ENCODE measurements at regions not wholly inside any gene's neighbourhood (a gene's known extent, or its start where the extent isn't known, plus 50 kb on each side); places are given as distances from the start of the nearest gene placed in this dataset.

GRCh38 chr5:124593952-124594351 lies 152.5 kb downstream of the ZNF608 start (continued):
- TF ChIP-seq, protein P1, sequence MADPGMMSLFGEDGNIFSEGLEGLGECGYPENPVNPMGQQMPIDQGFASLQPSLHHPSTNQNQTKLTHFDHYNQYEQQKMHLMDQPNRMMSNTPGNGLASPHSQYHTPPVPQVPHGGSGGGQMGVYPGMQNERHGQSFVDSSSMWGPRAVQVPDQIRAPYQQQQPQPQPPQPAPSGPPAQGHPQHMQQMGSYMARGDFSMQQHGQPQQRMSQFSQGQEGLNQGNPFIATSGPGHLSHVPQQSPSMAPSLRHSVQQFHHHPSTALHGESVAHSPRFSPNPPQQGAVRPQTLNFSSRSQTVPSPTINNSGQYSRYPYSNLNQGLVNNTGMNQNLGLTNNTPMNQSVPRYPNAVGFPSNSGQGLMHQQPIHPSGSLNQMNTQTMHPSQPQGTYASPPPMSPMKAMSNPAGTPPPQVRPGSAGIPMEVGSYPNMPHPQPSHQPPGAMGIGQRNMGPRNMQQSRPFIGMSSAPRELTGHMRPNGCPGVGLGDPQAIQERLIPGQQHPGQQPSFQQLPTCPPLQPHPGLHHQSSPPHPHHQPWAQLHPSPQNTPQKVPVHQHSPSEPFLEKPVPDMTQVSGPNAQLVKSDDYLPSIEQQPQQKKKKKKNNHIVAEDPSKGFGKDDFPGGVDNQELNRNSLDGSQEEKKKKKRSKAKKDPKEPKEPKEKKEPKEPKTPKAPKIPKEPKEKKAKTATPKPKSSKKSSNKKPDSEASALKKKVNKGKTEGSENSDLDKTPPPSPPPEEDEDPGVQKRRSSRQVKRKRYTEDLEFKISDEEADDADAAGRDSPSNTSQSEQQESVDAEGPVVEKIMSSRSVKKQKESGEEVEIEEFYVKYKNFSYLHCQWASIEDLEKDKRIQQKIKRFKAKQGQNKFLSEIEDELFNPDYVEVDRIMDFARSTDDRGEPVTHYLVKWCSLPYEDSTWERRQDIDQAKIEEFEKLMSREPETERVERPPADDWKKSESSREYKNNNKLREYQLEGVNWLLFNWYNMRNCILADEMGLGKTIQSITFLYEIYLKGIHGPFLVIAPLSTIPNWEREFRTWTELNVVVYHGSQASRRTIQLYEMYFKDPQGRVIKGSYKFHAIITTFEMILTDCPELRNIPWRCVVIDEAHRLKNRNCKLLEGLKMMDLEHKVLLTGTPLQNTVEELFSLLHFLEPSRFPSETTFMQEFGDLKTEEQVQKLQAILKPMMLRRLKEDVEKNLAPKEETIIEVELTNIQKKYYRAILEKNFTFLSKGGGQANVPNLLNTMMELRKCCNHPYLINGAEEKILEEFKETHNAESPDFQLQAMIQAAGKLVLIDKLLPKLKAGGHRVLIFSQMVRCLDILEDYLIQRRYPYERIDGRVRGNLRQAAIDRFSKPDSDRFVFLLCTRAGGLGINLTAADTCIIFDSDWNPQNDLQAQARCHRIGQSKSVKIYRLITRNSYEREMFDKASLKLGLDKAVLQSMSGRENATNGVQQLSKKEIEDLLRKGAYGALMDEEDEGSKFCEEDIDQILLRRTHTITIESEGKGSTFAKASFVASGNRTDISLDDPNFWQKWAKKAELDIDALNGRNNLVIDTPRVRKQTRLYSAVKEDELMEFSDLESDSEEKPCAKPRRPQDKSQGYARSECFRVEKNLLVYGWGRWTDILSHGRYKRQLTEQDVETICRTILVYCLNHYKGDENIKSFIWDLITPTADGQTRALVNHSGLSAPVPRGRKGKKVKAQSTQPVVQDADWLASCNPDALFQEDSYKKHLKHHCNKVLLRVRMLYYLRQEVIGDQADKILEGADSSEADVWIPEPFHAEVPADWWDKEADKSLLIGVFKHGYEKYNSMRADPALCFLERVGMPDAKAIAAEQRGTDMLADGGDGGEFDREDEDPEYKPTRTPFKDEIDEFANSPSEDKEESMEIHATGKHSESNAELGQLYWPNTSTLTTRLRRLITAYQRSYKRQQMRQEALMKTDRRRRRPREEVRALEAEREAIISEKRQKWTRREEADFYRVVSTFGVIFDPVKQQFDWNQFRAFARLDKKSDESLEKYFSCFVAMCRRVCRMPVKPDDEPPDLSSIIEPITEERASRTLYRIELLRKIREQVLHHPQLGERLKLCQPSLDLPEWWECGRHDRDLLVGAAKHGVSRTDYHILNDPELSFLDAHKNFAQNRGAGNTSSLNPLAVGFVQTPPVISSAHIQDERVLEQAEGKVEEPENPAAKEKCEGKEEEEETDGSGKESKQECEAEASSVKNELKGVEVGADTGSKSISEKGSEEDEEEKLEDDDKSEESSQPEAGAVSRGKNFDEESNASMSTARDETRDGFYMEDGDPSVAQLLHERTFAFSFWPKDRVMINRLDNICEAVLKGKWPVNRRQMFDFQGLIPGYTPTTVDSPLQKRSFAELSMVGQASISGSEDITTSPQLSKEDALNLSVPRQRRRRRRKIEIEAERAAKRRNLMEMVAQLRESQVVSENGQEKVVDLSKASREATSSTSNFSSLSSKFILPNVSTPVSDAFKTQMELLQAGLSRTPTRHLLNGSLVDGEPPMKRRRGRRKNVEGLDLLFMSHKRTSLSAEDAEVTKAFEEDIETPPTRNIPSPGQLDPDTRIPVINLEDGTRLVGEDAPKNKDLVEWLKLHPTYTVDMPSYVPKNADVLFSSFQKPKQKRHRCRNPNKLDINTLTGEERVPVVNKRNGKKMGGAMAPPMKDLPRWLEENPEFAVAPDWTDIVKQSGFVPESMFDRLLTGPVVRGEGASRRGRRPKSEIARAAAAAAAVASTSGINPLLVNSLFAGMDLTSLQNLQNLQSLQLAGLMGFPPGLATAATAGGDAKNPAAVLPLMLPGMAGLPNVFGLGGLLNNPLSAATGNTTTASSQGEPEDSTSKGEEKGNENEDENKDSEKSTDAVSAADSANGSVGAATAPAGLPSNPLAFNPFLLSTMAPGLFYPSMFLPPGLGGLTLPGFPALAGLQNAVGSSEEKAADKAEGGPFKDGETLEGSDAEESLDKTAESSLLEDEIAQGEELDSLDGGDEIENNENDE (IDR thresholded peaks at IDR 0.05; ENCODE audit: insufficient replicate concordance, low read length): no peak
- no peak for TF ChIP-seq CTBP2 (IDR thresholded peaks at IDR 0.05; ENCODE audit: borderline replicate concordance, insufficient read depth, insufficient read length, low read length)
- TF ChIP-seq KDM4A (IDR thresholded peaks at IDR 0.05; ENCODE audit: low read depth, low read length, severe bottlenecking): no peak

Measured in H1 (cell line).